ENCODE measurements at regions not wholly inside any gene's neighbourhood (a gene's known extent, or its start where the extent isn't known, plus 50 kb on each side); places are given as distances from the start of the nearest gene placed in this dataset.

GRCh38 chr3:182388506-182388905 lies 404.8 kb upstream of the ATP11B start:
- TF ChIP-seq CTCF (IDR thresholded peaks at IDR 0.05) (no peak), POLR2AphosphoS5 (IDR thresholded peaks at IDR 0.05) (no peak), POLR2A (IDR thresholded peaks at IDR 0.05) (no peak), EP300 (IDR thresholded peaks at IDR 0.05) (no peak)

All from suprapubic skin (tissue), 4 donors.